Keratinocyte (primary cell): ENCODE measurements at regions not wholly inside any gene's neighbourhood (a gene's known extent, or its start where the extent isn't known, plus 50 kb on each side); places are given as distances from the start of the nearest gene placed in this dataset.

Experiments used
- DNase-seq: peaks from one replicate; pipeline ENCODE4 v3.0.0-alpha.2; 2011; ENCODE audit warnings: low read depth, missing footprints, low spot score
- FAIRE-seq: peaks from 2 replicates; lab custom pipeline; 2011; peaks lifted over from hg19 to GRCh38; lab: Jason Lieb, UNC
- H2AFZ ChIP-seq: 2 replicates; pipeline ENCODE4 v1.6.0; 2012; ENCODE audit warnings: low read length, control low read depth, inconsistent platforms; ENCODE audit not compliant: control insufficient read depth
- H3K27ac ChIP-seq: 2 replicates; pipeline ENCODE4 v1.5.1; 2011; ENCODE audit warnings: low read length; ENCODE audit not compliant: control insufficient read depth, insufficient read depth
- H3K27me3 ChIP-seq: 3 replicates; pipeline ENCODE4 v1.6.0; 2011; ENCODE audit warnings: low read length; ENCODE audit not compliant: control insufficient read depth, insufficient read depth; ENCODE audit errors: extremely low read depth
- H3K36me3 ChIP-seq, 2 experiments: 2 replicates in 1 of 2; 3 replicates in 1 of 2; pipeline ENCODE4 v1.5.1; 2011; ENCODE audit warnings: low read length in 2 of 2, mild to moderate bottlenecking in 1 of 2; ENCODE audit not compliant: control insufficient read depth in 2 of 2, insufficient read depth in 2 of 2; ENCODE audit errors: extremely low read depth in 1 of 2
- H3K4me1 ChIP-seq: 3 replicates; pipeline ENCODE4 v1.5.1; 2011; ENCODE audit warnings: low read length; ENCODE audit not compliant: control insufficient read depth, insufficient read depth; ENCODE audit errors: extremely low read depth
- H3K4me2 ChIP-seq: 3 replicates; pipeline ENCODE4 v1.6.0; 2011; ENCODE audit warnings: low read depth, low read length; ENCODE audit not compliant: control insufficient read depth, insufficient read depth; ENCODE audit errors: extremely low read depth
- H3K4me3 ChIP-seq, 3 experiments: fragments of 200-600 bp in 1 of 3; sonication (generic) in 1 of 3; 2 replicates in 2 of 3; 3 replicates in 1 of 3; pipeline ENCODE4 v1.5.1; 2011 to 2016; ENCODE audit warnings: low read length in 3 of 3, mild to moderate bottlenecking in 3 of 3, control low read depth in 2 of 3, inconsistent platforms in 1 of 3, low read depth in 1 of 3, mixed read lengths in 1 of 3, mixed run types in 1 of 3, moderate library complexity in 1 of 3; ENCODE audit not compliant: control insufficient read depth in 2 of 3, insufficient read depth in 2 of 3; ENCODE audit errors: extremely low read depth in 1 of 3
- H3K79me2 ChIP-seq: 2 replicates; pipeline ENCODE4 v1.6.0; 2012; ENCODE audit warnings: low read length; ENCODE audit not compliant: control insufficient read depth, insufficient read depth
- H3K9ac ChIP-seq: 3 replicates; pipeline ENCODE4 v1.6.0; 2011; ENCODE audit warnings: low read length; ENCODE audit not compliant: control insufficient read depth, insufficient read depth; ENCODE audit errors: extremely low read depth
- H3K9me1 ChIP-seq: 3 replicates; pipeline ENCODE4 v1.6.0; 2011; ENCODE audit warnings: low read length; ENCODE audit not compliant: control insufficient read depth, insufficient read depth; ENCODE audit errors: extremely low read depth
- H3K9me3 ChIP-seq: 2 replicates; pipeline ENCODE4 v1.5.1; 2012; ENCODE audit warnings: low read depth, low read length; ENCODE audit not compliant: control insufficient read depth
- H4K20me1 ChIP-seq: 3 replicates; pipeline ENCODE4 v1.6.0; 2011; ENCODE audit warnings: low read length; ENCODE audit not compliant: control insufficient read depth, insufficient read depth; ENCODE audit errors: extremely low read depth
- CTCF ChIP-seq, 3 experiments: IDR thresholded peaks in 1 of 3; conservative IDR thresholded peaks in 1 of 3; optimal IDR thresholded peaks in 1 of 3; 2 replicates in 2 of 3; 3 replicates in 1 of 3; pipeline versions ENCODE3 to v1.5.1; 2011; ENCODE audit warnings: low read length in 3 of 3, mild to moderate bottlenecking in 3 of 3, moderate library complexity in 2 of 3, control low read depth in 1 of 3, inconsistent platforms in 1 of 3; ENCODE audit not compliant: insufficient read depth in 2 of 3; ENCODE audit errors: extremely low read depth in 1 of 3
- EZH2 ChIP-seq: IDR thresholded peaks from one replicate; pipeline ENCODE4 v1.6.1; 2012; ENCODE audit warnings: inconsistent platforms, mild to moderate bottlenecking, low read length, moderate library complexity
- dilution Hi-C: fragments of 300-500 bp; cut with MboI; formaldehyde crosslinking; loops from one replicate; pipeline ENCODE4 v1.7.0; 2020; ENCODE audit warnings: low sequenced_read_pairs; ENCODE audit not compliant: extremely low pct_ligation_motif_present

- Histone ChIP-seq H3K4me1 (no peaks in the 10 kb centered on the region), H4K20me1 (no peaks in the 10 kb centered on the region), H3K9me3 (no peaks in the 10 kb centered on the region), H3K36me3 (no peaks in the 10 kb centered on the region), H2AFZ (no peak overlapping the region), H3K27me3 (no peaks in the 10 kb centered on the region), H3K4me3 (no peak overlapping the region), H3K4me2 (no peak overlapping the region), H3K79me2 (no peaks in the 10 kb centered on the region), H3K9me1 (no peaks in the 10 kb centered on the region), H3K27ac (no peak overlapping the region), H3K9ac (no peak overlapping the region)
- TF ChIP-seq CTCF (optimal IDR thresholded peaks at IDR 0.05 in 1 of 3, IDR thresholded peaks at IDR 0.05 in 1 of 3, conservative IDR thresholded peaks at IDR 0.05 in 1 of 3; ENCODE audit: extremely low read depth in 1 of 3, insufficient read depth in 2 of 3, low read length in 3 of 3), result no peak
- TF ChIP-seq EZH2, result no peak
- DNase-seq, result no peak
- dilution Hi-C loops, result no loop called here
- FAIRE-seq, result no peak
Measured at GRCh38 chr5:121188849-121189248, 662.8 kb upstream of the FTMT start.

- no peak overlapping the region for H3K4me2 ChIP-seq
- H4K20me1 ChIP-seq, result no peaks in the 10 kb centered on the region
- H3K27ac ChIP-seq, result no peak overlapping the region
- no peak for TF ChIP-seq EZH2
- no peak for TF ChIP-seq CTCF (optimal IDR thresholded peaks at IDR 0.05 in 1 of 3, IDR thresholded peaks at IDR 0.05 in 1 of 3, conservative IDR thresholded peaks at IDR 0.05 in 1 of 3; ENCODE audit: extremely low read depth in 1 of 3, insufficient read depth in 2 of 3, low read length in 3 of 3)
- H3K27me3 ChIP-seq, result no peaks in the 10 kb centered on the region
- H3K36me3 ChIP-seq, result no peaks in the 10 kb centered on the region
- no peak overlapping the region for H2AFZ ChIP-seq
- H3K9ac ChIP-seq, result no peak overlapping the region
- FAIRE-seq, result no peak
- no peaks in the 10 kb centered on the region for H3K9me1 ChIP-seq
- DNase-seq, result no peak
- H3K4me1 ChIP-seq, result no peaks in the 10 kb centered on the region
- no peaks in the 10 kb centered on the region for H3K79me2 ChIP-seq
- H3K9me3 ChIP-seq, result no peaks in the 10 kb centered on the region
- dilution Hi-C loops, result no loop called here
- no peak overlapping the region for H3K4me3 ChIP-seq
Measured at GRCh38 chr5:121189342-121190305, 662.1 kb upstream of the FTMT start.
